Mesenteric fat pad (tissue), 1 donor: ENCODE measurements at regions not wholly inside any gene's neighbourhood (a gene's known extent, or its start where the extent isn't known, plus 50 kb on each side); places are given as distances from the start of the nearest gene placed in this dataset.

ENCODE experiments used
- DNase-seq: peaks from one replicate; pipeline ENCODE4 v3.0.0-alpha.2; 2020; ENCODE audit warnings: low spot score
- donor health status: DM: yes; HTN: yes; CAD: no.

- DNase-seq = no peak
Measured at GRCh38 chrX:40169193-40170101, 71.7 kb upstream of the BCOR start.

GRCh38 chrX:40168480-40169011, 70.8 kb upstream of the BCOR start:
- DNase-seq = no peak

- no peak for DNase-seq
Measured at GRCh38 chrX:40167850-40168479, 70.2 kb upstream of the BCOR start.

- no peak for DNase-seq
Measured at GRCh38 chrX:40167233-40167849, 69.6 kb upstream of the BCOR start.

- no peak for DNase-seq
Measured at GRCh38 chrX:40166582-40166981, 68.8 kb upstream of the BCOR start.

GRCh38 chrX:40165861-40166260, 68.1 kb upstream of the BCOR start:
- DNase-seq = no peak

- DNase-seq = no peak
Measured at GRCh38 chrX:40165206-40165605, 67.4 kb upstream of the BCOR start.

- no peak for DNase-seq
Measured at GRCh38 chrX:40164751-40165150, 67.0 kb upstream of the BCOR start.

- DNase-seq = no peak
Measured at GRCh38 chrX:40158036-40158706, 60.4 kb upstream of the BCOR start.

- DNase-seq = no peak
Measured at GRCh38 chrX:40157228-40158035, 59.7 kb upstream of the BCOR start.

GRCh38 chrX:40156470-40157227, 58.9 kb upstream of the BCOR start:
- DNase-seq = no peak

- DNase-seq = no peak
Measured at GRCh38 chrX:40155589-40156469, 58.1 kb upstream of the BCOR start.

- no peak for DNase-seq
Measured at GRCh38 chrX:40154853-40155588, 57.3 kb upstream of the BCOR start.

GRCh38 chrX:40154250-40154852, 56.6 kb upstream of the BCOR start:
- no peak for DNase-seq

- DNase-seq = no peak
Measured at GRCh38 chrX:40153345-40154249, 55.8 kb upstream of the BCOR start.

GRCh38 chrX:40152741-40153344, 55.1 kb upstream of the BCOR start:
- DNase-seq = no peak
